Cerebellar cortex (tissue), 1 donor: ENCODE measurements at regions not wholly inside any gene's neighbourhood (a gene's known extent, or its start where the extent isn't known, plus 50 kb on each side); places are given as distances from the start of the nearest gene placed in this dataset.
A peak's percentile ranks its signal among the peaks of the same experiment; 100 is the strongest.
"Not testable (repeated sequence)": the region's sequence is repeated elsewhere in the genome, so short reads cannot be mapped to it uniquely, and the experiment has no call there.

ENCODE experiments used
- DNase-seq: peaks from one replicate; pipeline ENCODE4 v3.0.0-alpha.2; 2015; ENCODE audit warnings: low spot score

- DNase-seq: not testable (repeated sequence)
These were observed 115.7 kb upstream of the AKAP13 start for GRCh38 chr15:85264614-85265190.

- DNase-seq: not testable (repeated sequence)
These were observed 113.1 kb upstream of the AKAP13 start for GRCh38 chr15:85267158-85267857.

GRCh38 chr15:85274315-85275050 lies 105.9 kb upstream of the AKAP13 start:
- DNase-seq: no peak

GRCh38 chr15:85276508-85276907 lies 103.9 kb upstream of the AKAP13 start:
- DNase-seq: no peak

GRCh38 chr15:85276921-85277320 lies 103.5 kb upstream of the AKAP13 start:
- DNase-seq: no peak

- no peak for DNase-seq
These were observed 102.5 kb upstream of the AKAP13 start for GRCh38 chr15:85277847-85278370.

- DNase-seq: no peak
These were observed 100.2 kb upstream of the AKAP13 start for GRCh38 chr15:85280203-85280602.

- no peak for DNase-seq
These were observed 99.0 kb upstream of the AKAP13 start for GRCh38 chr15:85281293-85281882.

- DNase-seq: no peak
These were observed 97.8 kb upstream of the AKAP13 start for GRCh38 chr15:85282504-85283115.

- not testable (repeated sequence) for DNase-seq
These were observed 96.6 kb upstream of the AKAP13 start for GRCh38 chr15:85283815-85284214.

GRCh38 chr15:85284497-85284896 lies 95.9 kb upstream of the AKAP13 start:
- no peak for DNase-seq

GRCh38 chr15:85289677-85290365 lies 90.6 kb upstream of the AKAP13 start:
- peak; percentile 59 for DNase-seq

GRCh38 chr15:85292583-85292982 lies 87.8 kb upstream of the AKAP13 start:
- not testable (repeated sequence) for DNase-seq

GRCh38 chr15:85296615-85297402 lies 83.6 kb upstream of the AKAP13 start:
- DNase-seq: peak; percentile 82

- DNase-seq: no peak
These were observed 82.9 kb upstream of the AKAP13 start for GRCh38 chr15:85297537-85297936.

GRCh38 chr15:85298366-85298765 lies 82.0 kb upstream of the AKAP13 start:
- no peak for DNase-seq

- no peak for DNase-seq
These were observed 81.5 kb upstream of the AKAP13 start for GRCh38 chr15:85298941-85299340.

GRCh38 chr15:85302271-85302670 lies 78.1 kb upstream of the AKAP13 start:
- no peak for DNase-seq

- no peak for DNase-seq
These were observed 75.4 kb upstream of the AKAP13 start for GRCh38 chr15:85305050-85305449.

- no peak for DNase-seq
These were observed 73.3 kb upstream of the AKAP13 start for GRCh38 chr15:85306946-85307686.
